ENCODE measurements at regions not wholly inside any gene's neighbourhood (a gene's known extent, or its start where the extent isn't known, plus 50 kb on each side); places are given as distances from the start of the nearest gene placed in this dataset.
A peak's percentile ranks its signal among the peaks of the same experiment; 100 is the strongest.

DNA sequence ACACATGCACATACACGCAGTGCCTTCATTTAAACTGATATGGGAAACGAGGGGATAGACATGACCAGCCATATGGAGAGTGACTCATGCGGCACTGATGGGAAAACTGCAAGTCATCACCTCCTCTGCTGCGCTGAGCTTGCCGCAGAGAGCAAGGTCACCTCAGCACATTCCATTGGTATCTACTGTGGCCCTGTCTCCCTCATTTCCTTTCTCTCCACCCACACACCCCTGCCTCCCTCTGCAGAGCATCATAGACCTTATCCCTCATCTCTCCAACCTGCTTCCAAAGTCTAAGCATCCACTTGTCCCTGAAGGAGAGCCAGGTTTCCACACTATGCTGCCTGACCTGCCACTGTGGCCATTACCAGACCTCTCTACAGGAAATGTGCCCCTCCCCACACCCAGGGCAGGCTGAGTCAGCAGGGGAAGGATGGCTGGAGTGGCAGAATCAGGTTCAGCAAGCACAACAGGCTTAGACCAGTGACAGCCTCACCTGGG, 116.9 kb upstream of the SNX19 start:
- peak; percentile 32 for DNase-seq (ENCODE audit: low read depth)
- no peak for TF ChIP-seq CTCF (conservative IDR thresholded peaks at IDR 0.05; ENCODE audit: low read depth, low read length)
- no peak overlapping the region for H3K4me3 ChIP-seq (ENCODE audit: low read length)

- DNase-seq (ENCODE audit: low read depth): no peak
- H3K4me3 ChIP-seq (ENCODE audit: low read length): no peak overlapping the region
- no peak for TF ChIP-seq CTCF (conservative IDR thresholded peaks at IDR 0.05; ENCODE audit: low read depth, low read length)
Observed at GRCh38 chr11:131036514-131036913, 120.2 kb upstream of the SNX19 start.

GRCh38 chr11:131037873-131038272, 121.6 kb upstream of the SNX19 start:
- peak; percentile 8 for TF ChIP-seq CTCF (conservative IDR thresholded peaks at IDR 0.05; ENCODE audit: low read depth, low read length)
- no peak for DNase-seq (ENCODE audit: low read depth)
- H3K4me3 ChIP-seq (ENCODE audit: low read length): no peak overlapping the region

DNA sequence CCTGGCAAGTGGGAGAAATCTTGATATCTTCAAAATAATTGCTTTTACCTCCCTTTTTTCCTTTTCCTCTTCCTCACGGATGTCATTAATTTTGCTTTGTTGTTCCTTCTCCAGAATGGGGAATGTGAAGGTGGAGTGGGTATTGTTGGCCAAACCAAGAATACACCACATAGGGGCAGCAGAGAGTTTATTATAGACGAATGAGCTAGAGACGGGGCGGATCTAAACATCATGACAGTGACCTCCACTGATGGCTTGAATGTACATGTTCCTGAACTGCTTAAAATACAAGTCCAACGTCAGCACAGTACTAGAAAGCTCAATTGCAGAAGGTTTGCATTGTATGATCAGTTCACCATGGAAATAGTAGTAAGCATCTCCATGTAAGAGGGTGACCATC, 122.3 kb upstream of the SNX19 start:
- TF ChIP-seq CTCF (conservative IDR thresholded peaks at IDR 0.05; ENCODE audit: low read depth, low read length): peak; percentile 30
- H3K4me3 ChIP-seq (ENCODE audit: low read length): no peak overlapping the region
- no peak for DNase-seq (ENCODE audit: low read depth)

- DNase-seq (ENCODE audit: low read depth): no peak
- no peak for TF ChIP-seq CTCF (conservative IDR thresholded peaks at IDR 0.05; ENCODE audit: low read depth, low read length)
- H3K4me3 ChIP-seq (ENCODE audit: low read length): no peak overlapping the region
Observed at GRCh38 chr11:131041331-131042040, 125.2 kb upstream of the SNX19 start.

- no peak for TF ChIP-seq CTCF (conservative IDR thresholded peaks at IDR 0.05; ENCODE audit: low read depth, low read length)
- DNase-seq (ENCODE audit: low read depth): no peak
- H3K4me3 ChIP-seq (ENCODE audit: low read length): no peak overlapping the region
Observed at GRCh38 chr11:131042041-131042390, 125.7 kb upstream of the SNX19 start.

GRCh38 chr11:131043251-131043650, 127.0 kb upstream of the SNX19 start:
- DNase-seq (ENCODE audit: low read depth): no peak
- no peak for TF ChIP-seq CTCF (conservative IDR thresholded peaks at IDR 0.05; ENCODE audit: low read depth, low read length)
- H3K4me3 ChIP-seq (ENCODE audit: low read length): no peak overlapping the region

Measured in retinal pigment epithelial cell (primary cell).